VCaP (cell line): ENCODE measurements at regions not wholly inside any gene's neighbourhood (a gene's known extent, or its start where the extent isn't known, plus 50 kb on each side); places are given as distances from the start of the nearest gene placed in this dataset.

Experiments used
- H3K27ac ChIP-seq: fragments of 450-650 bp; 2 replicates; pipeline ENCODE4 v1.5.1; 2017
- TF ChIP-seq, protein P1 (sequence below): fragments of 450-650 bp; conservative IDR thresholded peaks from 2 replicates; pipeline ENCODE4 v1.5.1; 2017; ENCODE audit warnings: mild to moderate bottlenecking, moderate library complexity

DNA sequence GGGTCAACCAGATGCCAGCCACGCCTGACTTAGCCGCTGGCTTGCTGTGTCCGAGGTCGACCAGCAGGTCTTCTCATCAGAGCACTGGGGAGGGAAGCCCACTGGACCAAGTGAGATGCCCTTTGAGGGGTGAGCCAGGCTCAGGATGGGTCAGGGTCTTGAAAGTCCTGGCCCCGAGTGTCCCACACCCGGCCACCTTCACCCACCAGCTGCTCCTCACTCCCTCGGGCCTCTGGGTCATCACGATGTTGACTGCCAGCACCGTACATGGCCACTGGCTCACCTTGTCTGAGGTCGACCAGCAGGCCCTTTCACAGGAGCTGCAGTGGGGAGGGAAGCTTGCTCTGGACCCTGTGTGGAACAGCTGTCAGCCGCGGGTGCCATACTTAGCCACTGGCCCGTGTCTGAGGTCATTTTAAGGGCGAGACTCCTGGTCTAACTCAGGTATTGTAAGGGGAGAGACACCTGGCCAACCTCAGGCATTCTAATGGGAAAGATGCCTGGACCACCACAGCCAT, 1361.3 kb downstream of the UQCRFS1 start:
- TF ChIP-seq, protein P1, sequence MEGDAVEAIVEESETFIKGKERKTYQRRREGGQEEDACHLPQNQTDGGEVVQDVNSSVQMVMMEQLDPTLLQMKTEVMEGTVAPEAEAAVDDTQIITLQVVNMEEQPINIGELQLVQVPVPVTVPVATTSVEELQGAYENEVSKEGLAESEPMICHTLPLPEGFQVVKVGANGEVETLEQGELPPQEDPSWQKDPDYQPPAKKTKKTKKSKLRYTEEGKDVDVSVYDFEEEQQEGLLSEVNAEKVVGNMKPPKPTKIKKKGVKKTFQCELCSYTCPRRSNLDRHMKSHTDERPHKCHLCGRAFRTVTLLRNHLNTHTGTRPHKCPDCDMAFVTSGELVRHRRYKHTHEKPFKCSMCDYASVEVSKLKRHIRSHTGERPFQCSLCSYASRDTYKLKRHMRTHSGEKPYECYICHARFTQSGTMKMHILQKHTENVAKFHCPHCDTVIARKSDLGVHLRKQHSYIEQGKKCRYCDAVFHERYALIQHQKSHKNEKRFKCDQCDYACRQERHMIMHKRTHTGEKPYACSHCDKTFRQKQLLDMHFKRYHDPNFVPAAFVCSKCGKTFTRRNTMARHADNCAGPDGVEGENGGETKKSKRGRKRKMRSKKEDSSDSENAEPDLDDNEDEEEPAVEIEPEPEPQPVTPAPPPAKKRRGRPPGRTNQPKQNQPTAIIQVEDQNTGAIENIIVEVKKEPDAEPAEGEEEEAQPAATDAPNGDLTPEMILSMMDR, result no peak
- no peak overlapping the region for H3K27ac ChIP-seq

DNA sequence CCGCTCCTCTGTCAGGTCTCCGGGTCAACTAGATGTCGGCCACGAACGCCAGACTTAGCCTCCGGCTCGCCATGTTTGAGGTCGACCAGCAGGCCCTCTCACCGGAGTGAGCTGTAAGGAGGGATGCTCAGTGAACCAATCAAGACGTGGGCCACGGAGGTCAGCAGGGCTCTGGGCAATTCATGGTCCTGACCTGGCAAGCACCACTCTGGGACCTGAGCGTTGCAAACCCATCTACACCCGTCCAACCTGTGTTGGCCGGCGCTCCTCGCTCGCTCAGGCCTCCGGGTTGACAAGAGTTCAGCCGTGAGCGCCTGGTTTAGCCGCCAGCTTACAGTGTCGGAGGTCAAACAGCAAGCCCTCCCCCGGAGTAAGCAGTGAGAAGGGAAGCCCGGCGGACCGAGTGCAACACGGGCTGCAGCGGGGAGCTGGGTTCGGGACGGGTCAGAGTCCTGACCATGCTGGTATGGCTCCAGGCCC, 1361.9 kb downstream of the UQCRFS1 start:
- H3K27ac ChIP-seq, result no peak overlapping the region
- TF ChIP-seq, protein P1, result no peak

DNA sequence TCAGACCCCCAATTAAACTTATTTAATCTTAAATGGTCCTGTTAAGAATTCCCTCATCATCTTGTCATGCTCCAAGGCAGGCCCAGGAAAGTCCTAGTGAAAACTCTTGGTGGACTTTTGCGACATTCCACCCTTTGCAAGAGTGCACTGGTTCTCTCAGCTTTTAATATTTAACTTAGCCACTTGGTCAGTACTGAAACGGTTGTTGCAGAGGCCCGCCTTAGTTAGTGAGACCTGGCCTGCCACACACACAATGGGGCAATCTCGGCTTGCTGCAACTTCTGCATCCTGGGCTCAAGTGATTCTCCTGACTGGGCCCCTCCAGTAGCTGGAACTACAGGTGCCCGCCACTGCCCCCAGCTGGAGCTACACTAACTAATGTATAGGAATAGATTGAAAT, 1366.0 kb downstream of the UQCRFS1 start:
- TF ChIP-seq, protein P1, result no peak

DNA sequence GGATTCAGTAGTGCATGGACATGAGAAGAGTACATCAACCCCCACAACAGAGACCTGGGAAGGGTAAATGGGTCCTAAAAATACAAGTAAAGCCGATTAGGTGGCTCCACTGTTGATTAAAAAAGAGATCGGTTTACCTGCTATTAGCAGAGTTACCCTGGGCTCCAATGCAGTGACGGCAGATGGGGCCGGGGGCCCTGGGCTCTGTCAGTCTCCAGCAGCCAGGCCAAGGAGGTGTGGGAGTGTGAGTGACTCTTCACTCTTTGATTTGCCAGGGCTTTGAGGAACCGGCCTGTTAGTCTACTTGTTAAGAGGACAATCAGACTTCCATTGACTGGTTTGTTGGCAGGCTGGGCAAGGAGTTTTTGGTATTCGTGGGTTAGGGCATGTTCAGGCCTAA, 1368.7 kb downstream of the UQCRFS1 start:
- H3K27ac ChIP-seq, result no peak overlapping the region
- TF ChIP-seq, protein P1, result no peak

More for the DNA sequence above, 1366.0 kb downstream of the UQCRFS1 start:
- no peak overlapping the region for H3K27ac ChIP-seq

DNA sequence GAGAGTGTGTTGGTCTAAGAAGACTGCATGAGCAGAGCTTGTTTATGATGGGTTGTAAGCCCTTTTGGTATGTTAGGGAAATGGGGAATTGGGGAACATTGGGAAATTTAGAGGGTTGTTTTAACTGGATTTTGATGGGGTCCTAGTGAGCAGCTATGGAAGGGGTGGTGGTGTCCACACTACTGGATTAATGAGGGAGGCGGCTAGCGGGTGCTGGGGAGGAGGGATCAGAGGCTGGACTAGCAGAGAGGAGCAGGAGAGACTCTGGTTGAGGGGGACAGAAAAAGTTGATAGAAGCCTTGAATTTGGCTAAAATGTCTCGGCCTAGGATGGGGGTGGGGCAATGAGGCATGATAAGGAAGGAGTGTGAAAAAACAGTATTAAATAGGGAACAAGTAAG, 1369.1 kb downstream of the UQCRFS1 start:
- TF ChIP-seq, protein P1, result no peak
- no peak overlapping the region for H3K27ac ChIP-seq

DNA sequence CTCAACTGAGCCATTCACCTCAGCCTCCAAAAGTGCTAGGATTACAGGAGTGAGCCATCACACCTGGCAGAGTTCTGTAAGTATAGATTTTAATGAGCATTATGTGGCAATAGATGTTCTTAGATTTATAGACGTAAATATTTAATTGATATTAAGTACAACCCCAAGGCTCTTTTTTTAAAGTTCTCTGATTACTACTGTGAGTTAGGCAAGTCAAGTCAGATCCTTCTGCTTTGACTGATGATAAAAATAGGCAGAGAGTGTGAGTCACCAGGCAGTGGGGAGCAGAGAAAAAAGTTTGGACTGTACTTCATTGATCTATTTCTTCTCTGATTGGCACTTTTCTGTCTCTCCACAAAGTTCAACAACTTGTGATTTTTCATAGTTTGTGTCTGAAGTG, 1379.9 kb downstream of the UQCRFS1 start:
- H3K27ac ChIP-seq, result no peak overlapping the region
- TF ChIP-seq, protein P1, result no peak

DNA sequence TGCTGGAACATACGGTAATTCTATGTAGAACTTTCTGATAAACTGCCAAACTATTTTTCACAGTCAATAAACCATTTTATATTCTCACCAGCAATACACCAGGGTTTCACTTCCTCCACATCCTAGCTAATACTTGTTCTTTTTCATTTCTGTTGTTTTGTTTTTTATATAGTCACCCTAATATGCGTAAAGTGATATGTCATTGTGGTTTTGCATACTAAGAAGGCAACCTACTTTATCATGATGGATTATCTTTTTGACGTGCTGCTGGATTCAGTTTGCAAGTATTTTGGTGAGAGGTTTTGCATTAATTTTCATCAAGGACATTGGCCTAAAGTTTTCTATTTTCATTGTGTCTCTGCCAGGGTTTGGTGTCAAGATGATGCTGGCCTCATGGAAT, 1384.1 kb downstream of the UQCRFS1 start:
- H3K27ac ChIP-seq, result no peak overlapping the region
- TF ChIP-seq, protein P1, result no peak
